ENCODE measurements at regions not wholly inside any gene's neighbourhood (a gene's known extent, or its start where the extent isn't known, plus 50 kb on each side); places are given as distances from the start of the nearest gene placed in this dataset.
A peak's percentile ranks its signal among the peaks of the same experiment; 100 is the strongest.

GRCh38 chr12:19847294-19848059 lies 408.2 kb downstream of the AEBP2 start:
- Histone ChIP-seq H3F3A (ENCODE audit: insufficient read depth, low read length) (no peaks in the 10 kb centered on the region), H3K4me2 (ENCODE audit: low read depth, low read length) (peak overlapping the region; percentile 44), H3K9ac (ENCODE audit: low read length) (no peak overlapping the region)

DNA sequence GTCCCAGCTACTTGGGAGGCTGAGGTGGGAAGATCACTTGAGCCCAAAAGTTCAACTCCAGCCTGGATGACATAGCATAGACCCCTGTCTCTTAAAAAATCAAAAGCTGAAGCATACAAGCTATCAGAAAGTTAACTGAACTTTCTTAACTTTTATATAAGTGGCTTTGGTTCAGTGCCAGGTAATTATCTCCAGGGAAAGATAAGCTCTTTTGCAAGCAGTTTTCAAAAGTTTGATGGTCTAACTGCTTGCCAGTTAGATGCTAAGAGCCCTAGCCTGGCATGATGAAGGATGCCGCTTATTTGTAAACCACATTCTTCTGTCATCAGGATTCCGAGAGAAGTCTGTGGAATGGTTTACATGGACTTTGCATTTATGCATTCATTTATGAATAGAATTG lies 409.1 kb downstream of the AEBP2 start:
- Histone ChIP-seq H3K4me3 (ENCODE audit: low read length) (no peak overlapping the region), H3K27ac (ENCODE audit: low read length) (no peak overlapping the region), H3K9me3 (replicated peaks; ENCODE audit: insufficient read depth, low read length) (no peaks in the 10 kb centered on the region), H3K9me2 (replicated peaks; ENCODE audit: insufficient read depth, low read length) (no peaks in the 10 kb centered on the region), H3K9ac (ENCODE audit: low read length) (no peak overlapping the region), H3F3A (ENCODE audit: insufficient read depth, low read length) (no peaks in the 10 kb centered on the region), H3K4me1 (ENCODE audit: low read length) (0 out of 2 replicates have a peak, but pooled peaks cover 6% of the 10 kb centered on the region), H3K36me3 (replicated peaks; ENCODE audit: insufficient read depth, low read length) (no peaks in the 10 kb centered on the region), H2AFZ (ENCODE audit: low read length) (no peak overlapping the region), H3K27me3 (replicated peaks; ENCODE audit: insufficient read depth, low read length) (no peaks in the 10 kb centered on the region), H3K79me2 (ENCODE audit: low read length) (no peaks in the 10 kb centered on the region), H3K4me2 (ENCODE audit: low read depth, low read length) (no peak overlapping the region), H4K20me1 (ENCODE audit: insufficient read depth, low read length) (no peaks in the 10 kb centered on the region)
- DNase-seq = no peak
- TF ChIP-seq EZH2phosphoT487 (IDR thresholded peaks at IDR 0.05; ENCODE audit: low read length) = no peak
- TF ChIP-seq CTCF (IDR thresholded peaks at IDR 0.05; ENCODE audit: low read length) = no peak
- TF ChIP-seq EZH2 (optimal IDR thresholded peaks at IDR 0.05; ENCODE audit: low read depth, low read length) = no peak

More at GRCh38 chr12:19847294-19848059, 408.2 kb downstream of the AEBP2 start:
- TF ChIP-seq EZH2 (optimal IDR thresholded peaks at IDR 0.05; ENCODE audit: low read depth, low read length) = no peak
- no peak for TF ChIP-seq CTCF (IDR thresholded peaks at IDR 0.05; ENCODE audit: low read length)
- no peak for TF ChIP-seq EZH2phosphoT487 (IDR thresholded peaks at IDR 0.05; ENCODE audit: low read length)
- DNase-seq = peak; percentile 24
- Histone ChIP-seq H3K4me1 (ENCODE audit: low read length) (0 out of 2 replicates have a peak, but pooled peaks cover 6% of the 10 kb centered on the region), H3K27me3 (replicated peaks; ENCODE audit: insufficient read depth, low read length) (no peaks in the 10 kb centered on the region), H3K79me2 (ENCODE audit: low read length) (no peaks in the 10 kb centered on the region), H3K4me3 (ENCODE audit: low read length) (no peak overlapping the region), H3K36me3 (replicated peaks; ENCODE audit: insufficient read depth, low read length) (no peaks in the 10 kb centered on the region), H2AFZ (ENCODE audit: low read length) (peak overlapping the region; percentile 40), H4K20me1 (ENCODE audit: insufficient read depth, low read length) (no peaks in the 10 kb centered on the region), H3K27ac (ENCODE audit: low read length) (peak overlapping the region; percentile 12; the same call in 1 of the 2 replicates), H3K9me2 (replicated peaks; ENCODE audit: insufficient read depth, low read length) (no peaks in the 10 kb centered on the region), H3K9me3 (replicated peaks; ENCODE audit: insufficient read depth, low read length) (no peaks in the 10 kb centered on the region)

GRCh38 chr12:19849208-19849607 lies 409.9 kb downstream of the AEBP2 start:
- no peaks in the 10 kb centered on the region for H3K9me2 ChIP-seq (replicated peaks; ENCODE audit: insufficient read depth, low read length)

More at GRCh38 chr12:19849208-19849607, 409.9 kb downstream of the AEBP2 start:
- no peak overlapping the region for H3K4me2 ChIP-seq (ENCODE audit: low read depth, low read length)
- no peak overlapping the region for H3K4me3 ChIP-seq (ENCODE audit: low read length)
- H3K9me3 ChIP-seq (replicated peaks; ENCODE audit: insufficient read depth, low read length) = no peaks in the 10 kb centered on the region
- no peaks in the 10 kb centered on the region for H3K27me3 ChIP-seq (replicated peaks; ENCODE audit: insufficient read depth, low read length)
- no peaks in the 10 kb centered on the region for H3F3A ChIP-seq (ENCODE audit: insufficient read depth, low read length)
- TF ChIP-seq EZH2 (optimal IDR thresholded peaks at IDR 0.05; ENCODE audit: low read depth, low read length) = no peak
- TF ChIP-seq CTCF (IDR thresholded peaks at IDR 0.05; ENCODE audit: low read length) = no peak
- TF ChIP-seq EZH2phosphoT487 (IDR thresholded peaks at IDR 0.05; ENCODE audit: low read length) = no peak
- H3K27ac ChIP-seq (ENCODE audit: low read length) = no peak overlapping the region
- DNase-seq = no peak
- no peak overlapping the region for H2AFZ ChIP-seq (ENCODE audit: low read length)
- H3K9ac ChIP-seq (ENCODE audit: low read length) = no peak overlapping the region
- no peaks in the 10 kb centered on the region for H4K20me1 ChIP-seq (ENCODE audit: insufficient read depth, low read length)
- no peaks in the 10 kb centered on the region for H3K79me2 ChIP-seq (ENCODE audit: low read length)
- 0 out of 2 replicates have a peak, but pooled peaks cover 6% of the 10 kb centered on the region for H3K4me1 ChIP-seq (ENCODE audit: low read length)
- H3K36me3 ChIP-seq (replicated peaks; ENCODE audit: insufficient read depth, low read length) = no peaks in the 10 kb centered on the region
